GM12873 (cell line): ENCODE measurements at regions not wholly inside any gene's neighbourhood (a gene's known extent, or its start where the extent isn't known, plus 50 kb on each side); places are given as distances from the start of the nearest gene placed in this dataset.
A peak's percentile ranks its signal among the peaks of the same experiment; 100 is the strongest.

Source experiments
- CTCF ChIP-seq: IDR thresholded peaks from 2 replicates; pipeline ENCODE4 v1.5.1; 2012; ENCODE audit warnings: low read depth, mild to moderate bottlenecking, moderate library complexity, low read length, control low read depth; ENCODE audit not compliant: insufficient read depth; ENCODE audit errors: missing control alignments

GRCh38 chr7:81487516-81487915 is 282.3 kb downstream of the HGF start:
- TF ChIP-seq CTCF = no peak

- no peak for TF ChIP-seq CTCF
Measured at GRCh38 chr7:81484261-81484660, 285.6 kb downstream of the HGF start.

- peak; percentile 51 for TF ChIP-seq CTCF
Measured at GRCh38 chr7:81482600-81483186, 287.2 kb downstream of the HGF start.

GRCh38 chr7:81478664-81479063 is 291.2 kb downstream of the HGF start:
- TF ChIP-seq CTCF = no peak

GRCh38 chr7:81473236-81473635 is 296.6 kb downstream of the HGF start:
- TF ChIP-seq CTCF = no peak

GRCh38 chr7:81470724-81471379 is 299.0 kb downstream of the HGF start:
- no peak for TF ChIP-seq CTCF

- peak; percentile 69 for TF ChIP-seq CTCF
Measured at GRCh38 chr7:81469869-81470723, 299.8 kb downstream of the HGF start.
